CD4-positive, CD25-positive, alpha-beta regulatory T cell (primary cell): ENCODE measurements at regions not wholly inside any gene's neighbourhood (a gene's known extent, or its start where the extent isn't known, plus 50 kb on each side); places are given as distances from the start of the nearest gene placed in this dataset.

ENCODE experiments used
- ATAC-seq, 2 donors: fragments of 150-1000 bp; cut with Tn5 transposase; one replicate each; pipeline ENCODE4 v1.10.0; 2021; ENCODE audit warnings: low read depth in 2 of 2, moderate number of reproducible peaks in 2 of 2, moderate library complexity in 1 of 2
- DNase-seq, 3 donors: peaks; one replicate each; pipeline versions ENCODE4 v3.0.0 to v3.0.0-alpha.2; 2012 to 2022; ENCODE audit warnings: mixed read lengths in 1 of 3
- H3K27ac ChIP-seq: one replicate; pipeline ENCODE4 v1.7.0; 2013; ENCODE audit warnings: mild to moderate bottlenecking, low read length; ENCODE audit not compliant: insufficient read depth, poor library complexity, severe bottlenecking
- H3K27me3 ChIP-seq: one replicate; pipeline ENCODE4 v1.7.0; 2013; ENCODE audit warnings: low read length; ENCODE audit not compliant: control insufficient read depth, insufficient read depth
- H3K36me3 ChIP-seq: one replicate; pipeline ENCODE4 v1.7.0; 2013; ENCODE audit warnings: mild to moderate bottlenecking, low read length, moderate library complexity; ENCODE audit not compliant: control insufficient read depth, insufficient read depth
- H3K4me1 ChIP-seq: 2 replicates; pipeline ENCODE4 v1.7.0; 2013; ENCODE audit warnings: mild to moderate bottlenecking, low read length; ENCODE audit not compliant: insufficient read depth, control insufficient read depth, poor library complexity, severe bottlenecking
- H3K4me3 ChIP-seq: one replicate; pipeline ENCODE4 v1.7.0; 2013; ENCODE audit warnings: low read depth, mild to moderate bottlenecking, low read length, moderate library complexity
- H3K9me3 ChIP-seq, 2 experiments: 1 replicate in 1 of 2; 2 replicates in 1 of 2; pipeline ENCODE4 v1.7.0; 2013; ENCODE audit warnings: low read length in 2 of 2, mild to moderate bottlenecking in 1 of 2, moderate library complexity in 1 of 2; ENCODE audit not compliant: control insufficient read depth in 2 of 2
- H3K27ac Mint-ChIP-seq, 3 donors: one replicate each; pipeline ENCODE4 v1.8.0; 2020 to 2022; ENCODE audit warnings: mild to moderate bottlenecking in 3 of 3, mixed read lengths in 3 of 3, moderate library complexity in 2 of 3
- H3K27me3 Mint-ChIP-seq: one replicate; pipeline ENCODE4 v1.8.0; 2022; ENCODE audit warnings: mild to moderate bottlenecking, mixed read lengths
- H3K36me3 Mint-ChIP-seq: one replicate; pipeline ENCODE4 v1.8.0; 2020; ENCODE audit warnings: mixed read lengths
- H3K4me1 Mint-ChIP-seq, 4 donors: one replicate each; pipeline ENCODE4 v1.8.0; 2020 to 2022; ENCODE audit warnings: mixed read lengths in 4 of 4, mild to moderate bottlenecking in 1 of 4
- H3K4me3 Mint-ChIP-seq, 4 donors: one replicate each; pipeline ENCODE4 v1.8.0; 2020 to 2022; ENCODE audit warnings: mild to moderate bottlenecking in 4 of 4, mixed read lengths in 4 of 4, moderate library complexity in 3 of 4
- H3K9me3 Mint-ChIP-seq, 7 donors: one replicate each; pipeline ENCODE4 v1.8.0; 2020 to 2022; ENCODE audit warnings: mixed read lengths in 7 of 7, mild to moderate bottlenecking in 3 of 7, moderate library complexity in 2 of 7

DNA sequence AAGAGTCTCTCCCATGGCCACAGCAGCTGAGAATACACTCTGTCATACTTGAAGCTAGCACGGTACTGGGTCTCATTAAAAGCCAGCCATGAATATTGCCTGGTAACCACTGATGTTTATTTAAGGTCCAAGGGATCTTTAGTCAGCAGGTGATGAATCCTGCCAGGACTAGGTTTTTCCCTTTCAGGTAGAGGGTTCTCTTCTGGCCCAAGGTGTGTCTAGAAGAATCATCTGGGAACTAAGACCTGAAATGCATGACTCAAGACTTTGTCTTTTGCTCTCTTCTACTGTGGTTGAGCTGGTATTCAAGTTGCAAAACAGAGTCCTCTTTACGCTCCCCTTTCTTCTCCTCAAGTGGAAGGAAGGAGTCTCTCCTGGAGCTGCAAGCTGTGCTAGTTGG, 400.5 kb upstream of the FSIP2 start:
- ATAC-seq, result no peak
- Histone ChIP-seq H3K27me3 (no peaks in the 10 kb centered on the region), H3K27ac (no peak overlapping the region), H3K4me1 (no peaks in the 10 kb centered on the region), H3K9me3 (no peaks in the 10 kb centered on the region), H3K4me3 (no peak overlapping the region), H3K36me3 (no peaks in the 10 kb centered on the region)
- DNase-seq, result no peak
- Mint-ChIP-seq H3K27ac (no peak overlapping the region), H3K9me3 (peaks cover 9 to 14% (median 11%) of the 10 kb centered on the region in 7 donors), H3K36me3 (no peaks in the 10 kb centered on the region), H3K4me1 (no peaks in the 10 kb centered on the region), H3K27me3 (no peaks in the 10 kb centered on the region), H3K4me3 (no peak overlapping the region)

DNA sequence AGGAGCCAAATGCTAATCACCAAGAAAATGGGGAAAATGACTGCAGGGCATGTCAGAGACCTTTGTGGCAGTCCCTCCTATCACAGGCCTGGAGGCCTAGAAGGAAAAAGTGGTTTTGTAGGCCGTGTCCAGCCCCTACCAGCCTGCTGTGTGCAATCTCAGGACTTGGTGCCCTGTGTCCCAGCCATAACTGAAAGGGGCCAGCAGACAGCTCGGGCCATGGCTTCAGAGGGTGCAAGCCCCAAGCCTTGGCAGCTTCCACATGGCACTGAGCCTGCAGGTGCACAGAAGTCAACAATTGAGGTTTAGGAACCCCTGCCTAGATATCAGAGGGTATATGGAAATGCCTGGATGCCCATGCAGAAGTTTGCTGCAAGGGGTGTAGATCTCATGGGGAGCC, 391.2 kb upstream of the FSIP2 start:
- Mint-ChIP-seq H3K36me3 (no peaks in the 10 kb centered on the region), H3K27ac (no peak overlapping the region), H3K4me3 (no peak overlapping the region), H3K9me3 (peaks cover 0 to 20% (median 4%) of the 10 kb centered on the region in 7 donors), H3K27me3 (no peaks in the 10 kb centered on the region), H3K4me1 (no peaks in the 10 kb centered on the region)
- no peaks in the 10 kb centered on the region for H3K36me3 ChIP-seq
- H3K27me3 ChIP-seq, result no peaks in the 10 kb centered on the region
- H3K4me3 ChIP-seq, result no peak overlapping the region
- H3K9me3 ChIP-seq, result no peaks in the 10 kb centered on the region
- H3K27ac ChIP-seq, result no peak overlapping the region
- ATAC-seq (no peak), DNase-seq (no peak)
- no peaks in the 10 kb centered on the region for H3K4me1 ChIP-seq

- Histone ChIP-seq H3K36me3 (no peaks in the 10 kb centered on the region), H3K4me3 (no peak overlapping the region), H3K27ac (no peak overlapping the region), H3K4me1 (no peaks in the 10 kb centered on the region), H3K9me3 (peaks cover 0 to 4% of the 10 kb centered on the region in 2 experiments), H3K27me3 (no peaks in the 10 kb centered on the region)
- peaks cover 0 to 15% (median 5%) of the 10 kb centered on the region in 7 donors for H3K9me3 Mint-ChIP-seq
- ATAC-seq (no peak), DNase-seq (no peak)
- H3K27ac Mint-ChIP-seq, result no peak overlapping the region
- no peaks in the 10 kb centered on the region for H3K4me1 Mint-ChIP-seq
- no peaks in the 10 kb centered on the region for H3K36me3 Mint-ChIP-seq
- H3K27me3 Mint-ChIP-seq, result no peaks in the 10 kb centered on the region
- no peak overlapping the region for H3K4me3 Mint-ChIP-seq
Measured at GRCh38 chr2:185360776-185361175, 377.8 kb upstream of the FSIP2 start.

DNA sequence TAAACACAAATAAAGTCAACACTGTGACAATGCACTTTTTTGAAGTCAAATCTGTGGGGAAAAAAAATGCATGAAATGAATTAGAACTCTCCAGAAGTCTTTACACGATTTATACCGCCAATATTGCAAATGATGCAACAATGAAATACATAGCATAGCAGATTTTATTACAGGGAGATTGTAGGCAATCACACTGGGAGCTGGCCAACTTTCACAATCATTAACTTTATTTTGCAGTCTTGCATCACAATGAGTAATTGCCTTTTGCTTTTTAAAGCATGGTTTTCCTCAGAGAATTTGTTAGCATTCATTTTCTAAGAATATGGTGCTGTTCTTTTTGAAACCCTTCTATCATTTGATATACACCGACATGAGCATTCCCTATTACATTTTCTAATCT, 366.4 kb upstream of the FSIP2 start:
- H3K36me3 ChIP-seq, result no peaks in the 10 kb centered on the region
- H3K27me3 Mint-ChIP-seq, result no peaks in the 10 kb centered on the region
- H3K4me1 Mint-ChIP-seq, result no peaks in the 10 kb centered on the region
- no peaks in the 10 kb centered on the region for H3K4me1 ChIP-seq
- H3K27ac Mint-ChIP-seq, result no peak overlapping the region
- no peak overlapping the region for H3K27ac ChIP-seq
- DNase-seq (no peak), ATAC-seq (no peak)
- no peak overlapping the region for H3K4me3 ChIP-seq
- no peaks in the 10 kb centered on the region for H3K27me3 ChIP-seq
- H3K4me3 Mint-ChIP-seq, result no peak overlapping the region
- peaks cover 2 to 3% of the 10 kb centered on the region in 2 experiments for H3K9me3 ChIP-seq
- H3K9me3 Mint-ChIP-seq, result peaks cover 0 to 8% (median 2%) of the 10 kb centered on the region in 7 donors
- no peaks in the 10 kb centered on the region for H3K36me3 Mint-ChIP-seq

- Histone ChIP-seq H3K4me1 (no peaks in the 10 kb centered on the region), H3K4me3 (no peak overlapping the region), H3K9me3 (peaks cover 2 to 6% of the 10 kb centered on the region in 2 experiments), H3K36me3 (no peaks in the 10 kb centered on the region), H3K27ac (no peak overlapping the region), H3K27me3 (no peaks in the 10 kb centered on the region)
- ATAC-seq, result no peak
- Mint-ChIP-seq H3K9me3 (peaks cover 0 to 8% (median 4%) of the 10 kb centered on the region in 7 donors), H3K27me3 (no peaks in the 10 kb centered on the region), H3K4me3 (no peak overlapping the region), H3K27ac (no peak overlapping the region), H3K4me1 (no peaks in the 10 kb centered on the region), H3K36me3 (no peaks in the 10 kb centered on the region)
- no peak for DNase-seq
Measured at GRCh38 chr2:185373229-185373628, 365.4 kb upstream of the FSIP2 start.

DNA sequence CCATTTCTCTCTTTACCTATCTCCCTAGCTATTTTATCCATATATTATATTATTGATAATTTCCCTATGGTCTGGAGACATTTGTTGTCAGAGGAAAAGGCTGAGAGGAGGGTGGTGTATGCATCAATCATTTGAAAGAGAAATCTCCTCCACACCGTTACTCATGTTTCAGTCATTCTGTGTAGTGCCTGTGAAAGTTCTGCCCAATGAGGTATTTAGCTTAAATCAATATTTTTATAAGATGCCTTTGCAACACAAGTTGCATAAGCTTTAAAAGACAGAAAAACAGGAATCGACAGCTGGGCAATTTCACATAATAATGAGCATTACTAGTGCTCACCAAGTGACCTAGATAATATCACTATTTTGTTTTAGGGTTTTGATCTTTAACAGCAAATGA, 363.7 kb upstream of the FSIP2 start:
- no peak overlapping the region for H3K27ac ChIP-seq
- H3K4me1 ChIP-seq, result no peaks in the 10 kb centered on the region
- Mint-ChIP-seq H3K9me3 (peaks cover 0 to 10% (median 8%) of the 10 kb centered on the region in 7 donors), H3K36me3 (no peaks in the 10 kb centered on the region), H3K27me3 (no peaks in the 10 kb centered on the region), H3K4me3 (no peak overlapping the region), H3K4me1 (no peaks in the 10 kb centered on the region), H3K27ac (no peak overlapping the region)
- H3K27me3 ChIP-seq, result no peaks in the 10 kb centered on the region
- DNase-seq (no peak), ATAC-seq (no peak)
- H3K9me3 ChIP-seq, result peaks cover 2 to 6% of the 10 kb centered on the region in 2 experiments
- H3K36me3 ChIP-seq, result no peaks in the 10 kb centered on the region
- no peak overlapping the region for H3K4me3 ChIP-seq

GRCh38 chr2:185375731-185376130, 362.9 kb upstream of the FSIP2 start:
- ATAC-seq, result no peak
- H3K36me3 ChIP-seq, result no peaks in the 10 kb centered on the region
- H3K4me1 ChIP-seq, result no peaks in the 10 kb centered on the region
- H3K9me3 ChIP-seq, result peaks cover 0 to 6% of the 10 kb centered on the region in 2 experiments
- H3K27me3 Mint-ChIP-seq, result no peaks in the 10 kb centered on the region
- no peaks in the 10 kb centered on the region for H3K36me3 Mint-ChIP-seq
- H3K9me3 Mint-ChIP-seq, result peaks cover 0 to 11% (median 6%) of the 10 kb centered on the region in 7 donors
- no peak for DNase-seq
- no peaks in the 10 kb centered on the region for H3K27me3 ChIP-seq
- H3K4me1 Mint-ChIP-seq, result no peaks in the 10 kb centered on the region
- H3K27ac Mint-ChIP-seq, result no peak overlapping the region
- no peak overlapping the region for H3K4me3 ChIP-seq
- no peak overlapping the region for H3K4me3 Mint-ChIP-seq
- no peak overlapping the region for H3K27ac ChIP-seq

GRCh38 chr2:185381631-185382030, 357.0 kb upstream of the FSIP2 start:
- Histone ChIP-seq H3K36me3 (no peaks in the 10 kb centered on the region), H3K4me3 (no peak overlapping the region), H3K4me1 (no peaks in the 10 kb centered on the region), H3K27me3 (no peaks in the 10 kb centered on the region), H3K27ac (no peak overlapping the region), H3K9me3 (peaks cover 0 to 6% of the 10 kb centered on the region in 2 experiments)
- no peak overlapping the region for H3K27ac Mint-ChIP-seq
- no peaks in the 10 kb centered on the region for H3K4me1 Mint-ChIP-seq
- DNase-seq, result no peak
- no peak for ATAC-seq
- H3K27me3 Mint-ChIP-seq, result no peaks in the 10 kb centered on the region
- H3K4me3 Mint-ChIP-seq, result no peak overlapping the region
- H3K36me3 Mint-ChIP-seq, result no peaks in the 10 kb centered on the region
- peaks cover 0 to 12% (median 7%) of the 10 kb centered on the region in 7 donors for H3K9me3 Mint-ChIP-seq
